HepG2 (cell line): ENCODE measurements at regions not wholly inside any gene's neighbourhood (a gene's known extent, or its start where the extent isn't known, plus 50 kb on each side); places are given as distances from the start of the nearest gene placed in this dataset.
A peak's percentile ranks its signal among the peaks of the same experiment; 100 is the strongest.

Experiments
- ATAC-seq: fragments of 200-7000 bp; cut with Tn5 transposase; 3 replicates; pipeline ENCODE4 v1.9.1; 2020; ENCODE audit warnings: mild to moderate bottlenecking, moderate library complexity
- BruUV-seq: library from RNA; stranded (reverse); fragments of 400-500 nt; replicated peaks from 2 replicates; lab custom pipeline; 2021; lab: Mats Ljungman, UMichigan
- CTCF ChIA-PET: fragments of 300-600 bp; formaldehyde crosslinking; extraction: SDS; loops from one replicate; lab custom pipeline; 2021; ENCODE audit warnings: low total read pairs, inconsistent platforms, low intra/inter-chr PET ratio; lab: Yijun Ruan, JAX
- POLR2A ChIA-PET: fragments of 350-600 bp; sonication (Branson Sonifier 250); formaldehyde crosslinking; loops from one replicate; lab custom pipeline; 2020; ENCODE audit warnings: antibody characterized with exemption, inconsistent platforms; lab: Yijun Ruan, JAX
- DNase-seq: peaks from one replicate; pipeline ENCODE4 v3.0.0-alpha.2; 2015; ENCODE audit warnings: low spot score
- FAIRE-seq: peaks from 3 replicates; lab custom pipeline; 2011; peaks lifted over from hg19 to GRCh38; lab: Jason Lieb, UNC
- H2AFZ ChIP-seq: one replicate; pipeline ENCODE4 v1.6.1; 2011; ENCODE audit warnings: low read length, inconsistent platforms
- H3K27ac ChIP-seq: fragments of 300-600 bp; 3 replicates; pipeline ENCODE4 v1.8.0; 2011; ENCODE audit warnings: mixed run types, mild to moderate bottlenecking, mixed read lengths, low read length, inconsistent platforms; ENCODE audit not compliant: insufficient read depth; ENCODE audit errors: extremely low read length
- H3K27me3 ChIP-seq, 2 experiments: fragments of 200-600 bp in 1 of 2; 2 replicates in 1 of 2; 3 replicates in 1 of 2; pipeline versions ENCODE4 v1.6.0 to v1.8.0; 2011; ENCODE audit warnings: low read length in 2 of 2, mild to moderate bottlenecking in 2 of 2, moderate library complexity in 2 of 2, inconsistent platforms in 1 of 2; ENCODE audit not compliant: insufficient read depth in 2 of 2, control insufficient read depth in 1 of 2
- H3K36me3 ChIP-seq, 2 experiments: fragments of 200-600 bp in 1 of 2; replicated peaks in 1 of 2; 2 replicates in 1 of 2; 3 replicates in 1 of 2; pipeline versions ENCODE4 v1.5.1 to v1.8.0; 2011; ENCODE audit warnings: low read length in 2 of 2, inconsistent platforms in 1 of 2; ENCODE audit not compliant: insufficient read depth in 2 of 2, control insufficient read depth in 1 of 2
- H3K4me1 ChIP-seq: 2 replicates; pipeline ENCODE4 v1.5.1; 2012; ENCODE audit warnings: low read length, inconsistent platforms; ENCODE audit not compliant: insufficient read depth
- H3K4me2 ChIP-seq: 2 replicates; pipeline ENCODE4 v1.6.0; 2011; ENCODE audit warnings: low read depth, low read length, inconsistent platforms
- H3K4me3 ChIP-seq, 3 experiments: fragments of 200-600 bp in 1 of 3; sonication (generic), shearing (Covaris generic) in 1 of 3; replicated peaks in 1 of 3; 2 replicates each; pipeline ENCODE4 v1.5.1; 2011 to 2016; ENCODE audit warnings: low read length in 3 of 3, inconsistent platforms in 2 of 3, low read depth in 2 of 3, mild to moderate bottlenecking in 2 of 3, control low read depth in 1 of 3, mixed read lengths in 1 of 3; ENCODE audit not compliant: insufficient read depth in 1 of 3
- H3K79me2 ChIP-seq: one replicate; pipeline ENCODE4 v1.6.1; 2011; ENCODE audit warnings: low read length, inconsistent platforms; ENCODE audit not compliant: insufficient read depth
- H3K9ac ChIP-seq: 2 replicates; pipeline ENCODE4 v1.6.0; 2011; ENCODE audit warnings: mild to moderate bottlenecking, low read depth, low read length, inconsistent platforms; ENCODE audit not compliant: insufficient read depth
- H3K9me3 ChIP-seq: 2 replicates; pipeline ENCODE4 v1.5.1; 2012; ENCODE audit warnings: mild to moderate bottlenecking, low read length
- H4K20me1 ChIP-seq: 2 replicates; pipeline ENCODE4 v1.6.0; 2011; ENCODE audit warnings: inconsistent platforms, mild to moderate bottlenecking, low read length, moderate library complexity; ENCODE audit not compliant: insufficient read depth
- EZH2 ChIP-seq: conservative IDR thresholded peaks from 2 replicates; pipeline ENCODE4 v1.6.1; 2012; ENCODE audit warnings: mild to moderate bottlenecking, low read depth, low read length, moderate library complexity
- ONECUT2 ChIP-seq: sonication (generic); formaldehyde crosslinking; IDR thresholded peaks from 2 replicates; pipeline ENCODE4 v1.4.0; 2020; ENCODE audit warnings: missing genetic modification reagents
- PCBP2 ChIP-seq: fragments of 200-400 bp; formaldehyde crosslinking; optimal IDR thresholded peaks from 2 replicates; pipeline ENCODE3; 2018; ENCODE audit warnings: low read length, low read depth; ENCODE audit not compliant: poor library complexity, severe bottlenecking
- SAP130 ChIP-seq: IDR thresholded peaks from 2 replicates; pipeline ENCODE4 v1.6.1; 2016; ENCODE audit warnings: low read depth
- TBP ChIP-seq: sonication (generic); formaldehyde crosslinking; IDR thresholded peaks from 2 replicates; pipeline ENCODE4 v1.5.0; 2020; ENCODE audit warnings: missing genetic modification reagents
- ZNF569 ChIP-seq: sonication (generic); formaldehyde crosslinking; IDR thresholded peaks from 2 replicates; pipeline ENCODE4 v1.5.0; 2020; ENCODE audit warnings: mild to moderate bottlenecking, missing genetic modification reagents, moderate library complexity, borderline replicate concordance
- ZNF75D ChIP-seq: sonication (generic); formaldehyde crosslinking; IDR thresholded peaks from 2 replicates; pipeline ENCODE4 v1.8.1; 2023; ENCODE audit warnings: missing genetic modification reagents, mild to moderate bottlenecking, borderline replicate concordance
- WGBS: methylation state at CpG from one replicate; pipeline ENCODE4 v1.1.6; 2017; ENCODE audit warnings: low lambda C conversion rate; 5-methylcytosine and 5-hydroxymethylcytosine counted together
- in situ Hi-C: cut with HindIII; loops from 2 replicates; pipeline ENCODE4 v1.10.0; 2017; ENCODE audit warnings: low pct_unique_long_range_greater_than_20kb; ENCODE audit not compliant: extremely low pct_ligation_motif_present
- intact Hi-C: fragments of 100-400 bp; cut with micrococcal nuclease; formaldehyde crosslinking; loops from one replicate; pipeline ENCODE4 v1.10.0; 2022; ENCODE audit not compliant: unreplicated experiment
- TF ChIP-seq, protein P1 (sequence below): fragments of 450-650 bp; IDR thresholded peaks from 2 replicates; pipeline ENCODE4 v1.6.1; 2016
- TF ChIP-seq, protein P2 (sequence below): sonication (generic); formaldehyde crosslinking; IDR thresholded peaks from 2 replicates; pipeline ENCODE4 v1.4.0; 2020; ENCODE audit warnings: missing genetic modification reagents

DNA sequence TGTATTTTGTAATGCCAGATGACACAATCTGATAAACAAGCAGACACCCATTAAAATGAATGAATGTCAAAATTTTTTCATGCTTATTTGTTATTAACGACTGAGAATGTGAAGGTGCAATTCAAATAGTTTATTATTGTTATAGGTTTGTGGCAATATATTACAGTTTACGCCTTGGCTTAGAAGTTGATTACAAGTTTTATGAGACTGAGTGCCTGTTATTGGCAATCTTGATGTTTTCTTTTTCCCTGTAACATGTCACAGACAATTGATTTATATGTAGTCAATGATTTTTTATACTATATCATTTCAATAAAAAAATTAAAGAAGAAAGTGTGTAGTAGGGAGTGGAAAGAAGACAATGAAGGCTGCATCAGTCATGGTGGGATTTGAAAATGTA is 144.1 kb upstream of the EEF1E1 start:
- Histone ChIP-seq H3K4me2 (no peak overlapping the region), H3K9me3 (no peaks in the 10 kb centered on the region), H3K27ac (no peak overlapping the region), H3K27me3 (peaks cover 0 to 4% of the 10 kb centered on the region in 2 experiments; a peak in 2 of 5 replicates), H3K4me3 (no peak overlapping the region), H4K20me1 (no peaks in the 10 kb centered on the region), H3K79me2 (no peaks in the 10 kb centered on the region), H3K36me3 (no peaks in the 10 kb centered on the region), H3K9ac (no peak overlapping the region), H2AFZ (no peak overlapping the region), H3K4me1 (no peaks in the 10 kb centered on the region)
- FAIRE-seq: no peak
- in situ Hi-C loops (no loop called here), intact Hi-C loops (no loop called here)
- CTCF ChIA-PET: no interaction called here
- no TSS peak for BruUV-seq
- POLR2A ChIA-PET: no interaction called here
- no peak for ATAC-seq
- TF ChIP-seq EZH2 (no peak), ZNF569 (CRISPR knock-in tag) (no peak), SAP130 (CRISPR knock-in tag) (no peak), ZNF75D (CRISPR knock-in tag) (no peak)
- DNase-seq: no peak
- WGBS: 20% methylated on average over 2 of the region's 2 CpGs

DNA sequence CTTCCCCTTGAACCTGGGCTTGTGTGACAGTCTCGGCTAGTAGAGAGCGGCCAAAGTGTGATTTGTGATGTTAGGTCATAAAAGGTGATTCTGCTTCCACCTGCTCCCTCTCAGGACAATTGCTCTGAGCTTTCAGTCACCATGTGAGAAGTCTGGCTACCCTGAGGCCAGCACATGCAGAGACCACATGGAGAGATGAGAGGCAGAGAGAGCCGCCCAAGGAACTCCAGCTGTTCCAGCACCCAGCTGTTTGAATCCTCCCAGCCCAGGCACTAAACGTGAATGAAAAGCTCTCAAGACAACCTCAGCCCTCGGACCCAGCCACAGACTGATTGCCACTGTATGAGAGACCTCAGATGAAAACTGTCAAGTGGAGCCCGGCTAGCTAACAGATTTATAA is 143.4 kb upstream of the EEF1E1 start:
- Histone ChIP-seq H3K27me3 (peaks cover 0 to 4% of the 10 kb centered on the region in 2 experiments; a peak in 2 of 5 replicates), H3K9me3 (no peaks in the 10 kb centered on the region), H3K27ac (no peak overlapping the region), H3K9ac (no peak overlapping the region), H3K4me1 (no peaks in the 10 kb centered on the region), H2AFZ (no peak overlapping the region), H3K4me2 (no peak overlapping the region), H3K79me2 (no peaks in the 10 kb centered on the region), H3K4me3 (no peak overlapping the region), H4K20me1 (no peaks in the 10 kb centered on the region), H3K36me3 (no peaks in the 10 kb centered on the region)
- POLR2A ChIA-PET: no interaction called here
- in situ Hi-C loops (no loop called here), intact Hi-C loops (no loop called here)
- WGBS: 10% methylated on average over 6 of the region's 6 CpGs
- DNase-seq (no peak), ATAC-seq (no peak), FAIRE-seq (no peak)
- BruUV-seq: no TSS peak
- CTCF ChIA-PET: no interaction called here
- TF ChIP-seq TBP (CRISPR knock-in tag): no peak
- TF ChIP-seq, protein P1, sequence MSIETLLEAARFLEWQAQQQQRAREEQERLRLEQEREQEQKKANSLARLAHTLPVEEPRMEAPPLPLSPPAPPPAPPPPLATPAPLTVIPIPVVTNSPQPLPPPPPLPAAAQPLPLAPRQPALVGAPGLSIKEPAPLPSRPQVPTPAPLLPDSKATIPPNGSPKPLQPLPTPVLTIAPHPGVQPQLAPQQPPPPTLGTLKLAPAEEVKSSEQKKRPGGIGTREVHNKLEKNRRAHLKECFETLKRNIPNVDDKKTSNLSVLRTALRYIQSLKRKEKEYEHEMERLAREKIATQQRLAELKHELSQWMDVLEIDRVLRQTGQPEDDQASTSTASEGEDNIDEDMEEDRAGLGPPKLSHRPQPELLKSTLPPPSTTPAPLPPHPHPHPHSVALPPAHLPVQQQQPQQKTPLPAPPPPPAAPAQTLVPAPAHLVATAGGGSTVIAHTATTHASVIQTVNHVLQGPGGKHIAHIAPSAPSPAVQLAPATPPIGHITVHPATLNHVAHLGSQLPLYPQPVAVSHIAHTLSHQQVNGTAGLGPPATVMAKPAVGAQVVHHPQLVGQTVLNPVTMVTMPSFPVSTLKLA: peak; percentile 19; the same call in 1 of the 2 replicates
- no peak for TF ChIP-seq ONECUT2 (CRISPR knock-in tag)
- TF ChIP-seq PCBP2: no peak
- TF ChIP-seq, protein P2, sequence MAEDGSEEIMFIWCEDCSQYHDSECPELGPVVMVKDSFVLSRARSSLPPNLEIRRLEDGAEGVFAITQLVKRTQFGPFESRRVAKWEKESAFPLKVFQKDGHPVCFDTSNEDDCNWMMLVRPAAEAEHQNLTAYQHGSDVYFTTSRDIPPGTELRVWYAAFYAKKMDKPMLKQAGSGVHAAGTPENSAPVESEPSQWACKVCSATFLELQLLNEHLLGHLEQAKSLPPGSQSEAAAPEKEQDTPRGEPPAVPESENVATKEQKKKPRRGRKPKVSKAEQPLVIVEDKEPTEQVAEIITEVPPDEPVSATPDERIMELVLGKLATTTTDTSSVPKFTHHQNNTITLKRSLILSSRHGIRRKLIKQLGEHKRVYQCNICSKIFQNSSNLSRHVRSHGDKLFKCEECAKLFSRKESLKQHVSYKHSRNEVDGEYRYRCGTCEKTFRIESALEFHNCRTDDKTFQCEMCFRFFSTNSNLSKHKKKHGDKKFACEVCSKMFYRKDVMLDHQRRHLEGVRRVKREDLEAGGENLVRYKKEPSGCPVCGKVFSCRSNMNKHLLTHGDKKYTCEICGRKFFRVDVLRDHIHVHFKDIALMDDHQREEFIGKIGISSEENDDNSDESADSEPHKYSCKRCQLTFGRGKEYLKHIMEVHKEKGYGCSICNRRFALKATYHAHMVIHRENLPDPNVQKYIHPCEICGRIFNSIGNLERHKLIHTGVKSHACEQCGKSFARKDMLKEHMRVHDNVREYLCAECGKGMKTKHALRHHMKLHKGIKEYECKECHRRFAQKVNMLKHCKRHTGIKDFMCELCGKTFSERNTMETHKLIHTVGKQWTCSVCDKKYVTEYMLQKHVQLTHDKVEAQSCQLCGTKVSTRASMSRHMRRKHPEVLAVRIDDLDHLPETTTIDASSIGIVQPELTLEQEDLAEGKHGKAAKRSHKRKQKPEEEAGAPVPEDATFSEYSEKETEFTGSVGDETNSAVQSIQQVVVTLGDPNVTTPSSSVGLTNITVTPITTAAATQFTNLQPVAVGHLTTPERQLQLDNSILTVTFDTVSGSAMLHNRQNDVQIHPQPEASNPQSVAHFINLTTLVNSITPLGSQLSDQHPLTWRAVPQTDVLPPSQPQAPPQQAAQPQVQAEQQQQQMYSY (CRISPR knock-in tag): no peak
